Natural killer cell treated with Interleukin-12 subunit alpha and Interleukin-12 subunit beta and Interleukin-15 and Interleukin-18, amount 100 ng/mL, for 72 hours (primary cell): ENCODE measurements at regions not wholly inside any gene's neighbourhood (a gene's known extent, or its start where the extent isn't known, plus 50 kb on each side); places are given as distances from the start of the nearest gene placed in this dataset.

Source experiments
- ATAC-seq, 2 donors: fragments of 150-1000 bp; cut with Tn5 transposase in 1 of 2; sonication (Bioruptor Pico), chemical (Tn5 transposase) in 1 of 2; 2 replicates each; pipeline ENCODE4 v1.10.0; 2021
- DNase-seq: peaks from one replicate; pipeline ENCODE4 v3.0.0; 2022; ENCODE audit warnings: low spot score
- H3K27ac Mint-ChIP-seq, 2 donors: 1 replicate in 1 of 2; 2 replicates in 1 of 2; pipeline ENCODE4 v1.8.0; 2022; ENCODE audit warnings: mixed read lengths in 2 of 2, mild to moderate bottlenecking in 1 of 2, moderate library complexity in 1 of 2
- H3K27me3 Mint-ChIP-seq, 2 donors: 1 replicate in 1 of 2; 2 replicates in 1 of 2; pipeline ENCODE4 v1.8.0; 2022; ENCODE audit warnings: mixed read lengths in 2 of 2
- H3K36me3 Mint-ChIP-seq: one replicate; pipeline ENCODE4 v1.8.0; 2022; ENCODE audit warnings: mixed read lengths
- H3K4me1 Mint-ChIP-seq, 2 donors: 1 replicate in 1 of 2; 2 replicates in 1 of 2; pipeline ENCODE4 v1.8.0; 2022; ENCODE audit warnings: low read depth in 2 of 2, mixed read lengths in 2 of 2, mild to moderate bottlenecking in 1 of 2
- H3K4me3 Mint-ChIP-seq: one replicate; pipeline ENCODE4 v1.8.0; 2022; ENCODE audit warnings: mixed read lengths
- H3K9me3 Mint-ChIP-seq: 2 replicates; pipeline ENCODE4 v1.8.0; 2022; ENCODE audit warnings: mixed read lengths

DNA sequence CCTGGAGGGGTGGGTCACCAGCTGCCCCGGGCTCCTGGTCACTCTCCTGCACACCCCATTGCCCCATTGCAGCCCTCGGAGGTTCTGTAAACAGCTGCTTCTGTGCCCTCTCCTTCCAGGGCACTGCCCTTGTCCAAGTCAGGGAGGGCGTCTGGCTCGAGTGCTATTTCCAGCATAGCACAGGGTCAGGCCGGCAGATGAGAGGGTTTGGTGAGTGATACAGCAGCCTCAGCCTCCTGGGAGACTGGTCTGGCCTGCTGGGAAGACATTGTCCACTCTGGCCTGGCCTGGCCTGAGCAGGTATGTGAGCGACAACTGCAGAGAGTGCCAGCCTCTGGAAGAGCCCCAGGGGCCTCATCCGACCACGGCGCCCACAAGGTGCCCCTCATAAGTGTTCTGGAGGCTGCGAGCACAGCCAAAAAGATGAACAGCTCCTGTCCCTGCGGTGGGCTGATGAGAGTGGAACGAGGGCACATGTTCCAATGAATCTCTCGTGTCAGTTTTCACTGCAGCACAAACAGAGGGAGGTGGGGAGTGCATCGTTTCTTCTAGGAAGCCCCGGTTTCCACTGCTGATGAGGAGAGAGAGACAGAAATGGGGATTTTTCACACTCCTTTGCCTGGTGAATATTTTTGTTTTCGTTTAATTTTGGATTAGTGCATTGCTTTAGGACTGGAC is 105.8 kb upstream of the SDK2 start:
- H3K9me3 Mint-ChIP-seq, result no peaks in the 10 kb centered on the region
- ATAC-seq (no peak), DNase-seq (no peak)
- no peak overlapping the region for H3K4me3 Mint-ChIP-seq
- peaks cover 2 to 4% of the 10 kb centered on the region in 2 donors for H3K27me3 Mint-ChIP-seq
- no peaks in the 10 kb centered on the region for H3K36me3 Mint-ChIP-seq
- H3K27ac Mint-ChIP-seq, result no peak overlapping the region
- no peaks in the 10 kb centered on the region for H3K4me1 Mint-ChIP-seq

- no peaks in the 10 kb centered on the region for H3K9me3 Mint-ChIP-seq
- H3K4me1 Mint-ChIP-seq, result no peaks in the 10 kb centered on the region
- no peak for ATAC-seq
- no peak for DNase-seq
- H3K27ac Mint-ChIP-seq, result no peak overlapping the region
- H3K27me3 Mint-ChIP-seq, result peaks cover 0 to 4% of the 10 kb centered on the region in 2 donors
- no peaks in the 10 kb centered on the region for H3K36me3 Mint-ChIP-seq
- no peak overlapping the region for H3K4me3 Mint-ChIP-seq
Observed at GRCh38 chr17:73750975-73751374, 106.7 kb upstream of the SDK2 start.

GRCh38 chr17:73753751-73754496 is 109.7 kb upstream of the SDK2 start:
- Mint-ChIP-seq H3K27me3 (no peaks in the 10 kb centered on the region), H3K36me3 (no peaks in the 10 kb centered on the region), H3K9me3 (no peaks in the 10 kb centered on the region), H3K27ac (no peak overlapping the region), H3K4me3 (no peak overlapping the region), H3K4me1 (peaks cover 7% of the 10 kb centered on the region in 2 donors)
- DNase-seq (no peak), ATAC-seq (no peak)

DNA sequence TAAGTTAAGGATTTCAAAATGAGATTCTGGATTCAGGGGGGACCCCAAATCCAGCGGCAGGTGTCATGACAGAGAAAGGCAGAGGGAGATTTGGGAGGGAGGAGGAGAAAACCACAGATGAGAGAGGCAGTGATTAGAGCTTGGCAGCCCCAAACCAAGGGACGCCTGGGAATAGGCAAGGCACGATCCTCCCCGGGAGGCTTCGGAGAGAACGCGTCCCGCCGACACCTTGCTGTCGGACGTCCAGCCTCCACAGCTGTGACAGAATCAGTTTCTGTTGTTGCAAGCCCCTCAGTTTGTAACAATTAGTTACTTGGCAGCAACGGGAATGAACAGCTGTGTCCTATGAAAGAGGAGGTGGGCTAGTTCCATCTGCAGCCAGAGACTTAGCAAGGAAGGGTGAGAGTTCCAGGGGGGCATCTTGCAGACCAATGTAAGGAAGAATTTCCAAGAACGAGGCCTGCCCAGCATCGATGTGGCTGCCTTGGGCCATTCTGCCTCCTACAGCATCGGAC is 110.7 kb upstream of the SDK2 start:
- H3K4me3 Mint-ChIP-seq, result no peak overlapping the region
- no peaks in the 10 kb centered on the region for H3K9me3 Mint-ChIP-seq
- H3K4me1 Mint-ChIP-seq, result peaks cover 7% of the 10 kb centered on the region in 2 donors
- H3K27me3 Mint-ChIP-seq, result no peaks in the 10 kb centered on the region
- H3K27ac Mint-ChIP-seq, result no peak overlapping the region
- ATAC-seq (no peak), DNase-seq (no peak)
- H3K36me3 Mint-ChIP-seq, result no peaks in the 10 kb centered on the region

GRCh38 chr17:73757420-73757819 is 113.2 kb upstream of the SDK2 start:
- DNase-seq (no peak), ATAC-seq (no peak)
- Mint-ChIP-seq H3K4me3 (no peak overlapping the region), H3K4me1 (peaks cover 11 to 19% of the 10 kb centered on the region in 2 donors), H3K27ac (no peak overlapping the region), H3K36me3 (no peaks in the 10 kb centered on the region), H3K27me3 (no peaks in the 10 kb centered on the region), H3K9me3 (no peaks in the 10 kb centered on the region)

GRCh38 chr17:73758245-73758644 is 114.0 kb upstream of the SDK2 start:
- Mint-ChIP-seq H3K9me3 (no peaks in the 10 kb centered on the region), H3K27ac (peak overlapping the region; percentile 34 to 77), H3K4me3 (no peak overlapping the region), H3K36me3 (no peaks in the 10 kb centered on the region), H3K4me1 (peaks cover 11 to 19% of the 10 kb centered on the region in 2 donors), H3K27me3 (no peaks in the 10 kb centered on the region)
- DNase-seq, result no peak
- ATAC-seq, result no peak

DNA sequence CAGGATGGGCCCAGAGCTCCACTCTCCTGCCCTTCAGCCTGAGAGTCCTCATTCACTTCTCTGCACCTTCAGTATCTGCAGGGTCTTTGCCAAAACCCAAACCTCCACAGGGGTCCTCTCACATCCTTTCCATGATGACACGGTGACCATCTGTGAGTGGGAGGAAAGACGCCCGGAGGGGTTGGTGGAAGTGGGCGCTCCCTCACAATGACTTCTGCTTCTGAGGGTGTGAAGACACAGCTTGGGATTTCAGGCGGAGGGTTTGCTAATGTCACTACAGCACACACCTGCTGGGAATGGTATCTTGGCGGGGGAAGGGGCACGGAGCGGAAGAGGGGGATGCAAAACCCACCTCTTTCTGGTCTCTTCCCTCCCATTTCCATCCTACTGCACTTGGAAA is 115.1 kb upstream of the SDK2 start:
- no peaks in the 10 kb centered on the region for H3K36me3 Mint-ChIP-seq
- no peaks in the 10 kb centered on the region for H3K9me3 Mint-ChIP-seq
- no peak for ATAC-seq
- H3K27ac Mint-ChIP-seq, result no peak overlapping the region
- peaks cover 11 to 19% of the 10 kb centered on the region in 2 donors for H3K4me1 Mint-ChIP-seq
- no peak for DNase-seq
- no peaks in the 10 kb centered on the region for H3K27me3 Mint-ChIP-seq
- H3K4me3 Mint-ChIP-seq, result no peak overlapping the region

- DNase-seq (no peak), ATAC-seq (peak in 1 of 2 donors; percentile 7)
- Mint-ChIP-seq H3K9me3 (no peaks in the 10 kb centered on the region), H3K27ac (no peak overlapping the region), H3K4me1 (peaks cover 11 to 19% of the 10 kb centered on the region in 2 donors), H3K36me3 (no peaks in the 10 kb centered on the region), H3K27me3 (no peaks in the 10 kb centered on the region), H3K4me3 (no peak overlapping the region)
Observed at GRCh38 chr17:73759734-73760438, 115.6 kb upstream of the SDK2 start.

- ATAC-seq (peak in 1 of 2 donors; percentile 3), DNase-seq (no peak)
- Mint-ChIP-seq H3K27ac (no peak overlapping the region), H3K36me3 (no peaks in the 10 kb centered on the region), H3K27me3 (no peaks in the 10 kb centered on the region), H3K4me1 (peaks cover 11 to 19% of the 10 kb centered on the region in 2 donors), H3K9me3 (no peaks in the 10 kb centered on the region), H3K4me3 (no peak overlapping the region)
Observed at GRCh38 chr17:73760439-73760758, 116.2 kb upstream of the SDK2 start.

- peaks cover 0 to 14% of the 10 kb centered on the region in 2 donors for H3K27me3 Mint-ChIP-seq
- H3K4me1 Mint-ChIP-seq, result peaks cover 4 to 12% of the 10 kb centered on the region in 2 donors
- no peak for DNase-seq
- H3K9me3 Mint-ChIP-seq, result no peaks in the 10 kb centered on the region
- H3K36me3 Mint-ChIP-seq, result no peaks in the 10 kb centered on the region
- no peak overlapping the region for H3K4me3 Mint-ChIP-seq
- H3K27ac Mint-ChIP-seq, result no peak overlapping the region
- ATAC-seq, result no peak
Observed at GRCh38 chr17:73765824-73766563, 121.7 kb upstream of the SDK2 start.

DNA sequence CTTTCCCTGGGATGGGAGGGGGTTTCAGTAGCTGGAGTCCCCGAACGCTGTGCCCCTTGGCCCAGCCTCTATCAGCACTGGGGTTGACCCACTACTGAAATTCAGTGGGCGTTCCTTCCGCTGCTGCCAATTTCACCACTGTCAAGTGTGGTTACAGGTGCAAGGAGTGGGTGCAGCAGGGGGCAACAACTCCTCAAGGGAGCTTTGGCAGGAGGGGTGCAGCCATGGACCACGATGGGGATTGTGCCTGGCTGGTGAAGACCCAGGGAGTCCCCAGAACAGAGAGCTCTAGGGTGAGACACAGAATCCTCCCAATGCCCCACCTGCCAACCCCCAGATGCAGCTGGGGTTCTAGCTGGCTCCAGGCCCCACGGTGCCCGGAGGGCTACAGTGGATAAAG is 123.5 kb upstream of the SDK2 start:
- Mint-ChIP-seq H3K36me3 (no peaks in the 10 kb centered on the region), H3K27ac (no peak overlapping the region), H3K27me3 (peaks cover 0 to 16% of the 10 kb centered on the region in 2 donors), H3K4me3 (no peak overlapping the region), H3K9me3 (no peaks in the 10 kb centered on the region), H3K4me1 (no peaks in the 10 kb centered on the region)
- ATAC-seq (no peak), DNase-seq (no peak)

- Mint-ChIP-seq H3K27me3 (peaks cover 0 to 16% of the 10 kb centered on the region in 2 donors), H3K4me1 (no peaks in the 10 kb centered on the region), H3K4me3 (no peak overlapping the region), H3K27ac (no peak overlapping the region), H3K36me3 (no peaks in the 10 kb centered on the region), H3K9me3 (no peaks in the 10 kb centered on the region)
- DNase-seq (no peak), ATAC-seq (no peak)
Observed at GRCh38 chr17:73768691-73769090, 124.4 kb upstream of the SDK2 start.

DNA sequence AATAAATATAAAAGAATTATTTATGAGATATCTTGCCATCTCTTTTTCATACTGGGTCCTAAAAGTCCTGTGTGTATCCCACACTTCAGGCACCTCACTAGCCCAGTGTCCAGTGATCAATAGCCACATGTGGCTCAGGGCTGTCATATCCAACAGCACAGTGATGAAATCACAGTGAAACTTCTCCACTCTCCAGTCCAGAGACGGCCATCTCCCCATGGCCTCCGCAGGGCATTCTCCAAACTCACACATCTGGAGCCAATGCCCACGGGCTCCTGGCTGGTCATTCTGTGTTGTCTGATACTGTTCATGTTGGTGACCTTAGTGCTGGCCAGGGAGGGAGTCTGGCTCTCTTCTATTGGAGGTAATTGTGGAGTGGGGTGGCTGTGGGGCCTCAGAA is 125.2 kb upstream of the SDK2 start:
- DNase-seq (no peak), ATAC-seq (no peak)
- Mint-ChIP-seq H3K36me3 (no peaks in the 10 kb centered on the region), H3K4me3 (no peak overlapping the region), H3K4me1 (no peaks in the 10 kb centered on the region), H3K27me3 (peaks cover 0 to 16% of the 10 kb centered on the region in 2 donors), H3K27ac (no peak overlapping the region), H3K9me3 (no peaks in the 10 kb centered on the region)
